Fibroblast of gingiva (primary cell): ENCODE measurements at regions not wholly inside any gene's neighbourhood (a gene's known extent, or its start where the extent isn't known, plus 50 kb on each side); places are given as distances from the start of the nearest gene placed in this dataset.

Experiments used
- DNase-seq: peaks from one replicate; pipeline ENCODE4 v3.0.0-alpha.2; 2011; ENCODE audit warnings: low read depth

GRCh38 chr18:50444539-50444938 is 69.7 kb downstream of the SKA1 start:
- no peak for DNase-seq

GRCh38 chr18:50446629-50447028 is 71.8 kb downstream of the SKA1 start:
- no peak for DNase-seq

- DNase-seq: no peak
These were observed 72.4 kb downstream of the SKA1 start for GRCh38 chr18:50447102-50447741.

GRCh38 chr18:50447952-50448351 is 73.1 kb downstream of the SKA1 start:
- DNase-seq: no peak

GRCh38 chr18:50451100-50451842 is 76.4 kb downstream of the SKA1 start:
- DNase-seq: no peak

GRCh38 chr18:50453014-50453680 is 78.3 kb downstream of the SKA1 start:
- no peak for DNase-seq

GRCh38 chr18:50453732-50454131 is 78.9 kb downstream of the SKA1 start:
- DNase-seq: no peak

- DNase-seq: no peak
These were observed 79.6 kb downstream of the SKA1 start for GRCh38 chr18:50454387-50454988.

GRCh38 chr18:50456285-50456684 is 81.4 kb downstream of the SKA1 start:
- no peak for DNase-seq

- no peak for DNase-seq
These were observed 82.8 kb downstream of the SKA1 start for GRCh38 chr18:50457639-50458038.

- DNase-seq: no peak
These were observed 83.5 kb downstream of the SKA1 start for GRCh38 chr18:50458366-50458765.

- no peak for DNase-seq
These were observed 84.0 kb downstream of the SKA1 start for GRCh38 chr18:50458796-50459195.

- no peak for DNase-seq
These were observed 85.2 kb downstream of the SKA1 start for GRCh38 chr18:50460062-50460461.

- no peak for DNase-seq
These were observed 85.9 kb downstream of the SKA1 start for GRCh38 chr18:50460716-50461115.

- no peak for DNase-seq
These were observed 86.4 kb downstream of the SKA1 start for GRCh38 chr18:50461251-50461650.

GRCh38 chr18:50465211-50466153 is 90.6 kb downstream of the SKA1 start:
- no peak for DNase-seq

- no peak for DNase-seq
These were observed 91.8 kb downstream of the SKA1 start for GRCh38 chr18:50466634-50467033.

- no peak for DNase-seq
These were observed 91.1 kb upstream of the MAPK4 start for GRCh38 chr18:50468807-50469206.

GRCh38 chr18:50469380-50469781 is 90.5 kb upstream of the MAPK4 start:
- DNase-seq: peak; percentile 3

GRCh38 chr18:50472941-50473340 is 86.9 kb upstream of the MAPK4 start:
- no peak for DNase-seq

- DNase-seq: no peak
These were observed 86.0 kb upstream of the MAPK4 start for GRCh38 chr18:50473881-50474280.
